Mammary epithelial cell (primary cell): ENCODE measurements at regions not wholly inside any gene's neighbourhood (a gene's known extent, or its start where the extent isn't known, plus 50 kb on each side); places are given as distances from the start of the nearest gene placed in this dataset.

Experiments
- CTCF ChIP-seq, 2 donors: IDR thresholded peaks in 1 of 2; conservative IDR thresholded peaks in 1 of 2; 2 replicates each; pipeline ENCODE4 v1.5.1; 2011 to 2012; ENCODE audit warnings: inconsistent platforms in 2 of 2, low read length in 2 of 2, mild to moderate bottlenecking in 2 of 2, control low read depth in 1 of 2, low read depth in 1 of 2; ENCODE audit not compliant: insufficient read depth in 1 of 2; ENCODE audit errors: extremely low read depth in 1 of 2
- EZH2 ChIP-seq: IDR thresholded peaks from 2 replicates; pipeline ENCODE4 v1.6.1; 2012; ENCODE audit warnings: low read length, inconsistent platforms, borderline replicate concordance

- peak in 1 of 2 donors; percentile 5 for TF ChIP-seq CTCF (conservative IDR thresholded peaks at IDR 0.05 in 1 of 2, IDR thresholded peaks at IDR 0.05 in 1 of 2; ENCODE audit: extremely low read depth in 1 of 2, insufficient read depth in 1 of 2, low read depth in 1 of 2, low read length in 2 of 2)
- TF ChIP-seq EZH2 = no peak
These were observed 723.7 kb upstream of the SLITRK1 start for GRCh38 chr13:84605927-84606326.
